Astrocyte of the cerebellum (primary cell): ENCODE measurements at regions not wholly inside any gene's neighbourhood (a gene's known extent, or its start where the extent isn't known, plus 50 kb on each side); places are given as distances from the start of the nearest gene placed in this dataset.

Experiments
- DNase-seq: peaks from one replicate; pipeline ENCODE4 v3.0.0-alpha.2; 2011; ENCODE audit warnings: low read depth
- H3K4me3 ChIP-seq: 2 replicates; pipeline ENCODE4 v1.5.1; 2011; ENCODE audit warnings: mild to moderate bottlenecking, low read depth, low read length, moderate library complexity
- CTCF ChIP-seq: IDR thresholded peaks from 2 replicates; pipeline ENCODE4 v1.5.1; 2012; ENCODE audit warnings: low read length, low read depth, moderate library complexity, mild to moderate bottlenecking; ENCODE audit errors: missing control alignments
- in situ Hi-C: cut with HindIII; loops from 2 replicates; pipeline ENCODE4 v1.10.0; 2017; ENCODE audit warnings: low sequenced_read_pairs

GRCh38 chr1:222068101-222068500 is 326.2 kb upstream of the DUSP10 start:
- in situ Hi-C loops, result no loop called here
- H3K4me3 ChIP-seq, result no peak overlapping the region
- no peak for DNase-seq
- TF ChIP-seq CTCF, result no peak

- in situ Hi-C loops, result no loop called here
- TF ChIP-seq CTCF, result no peak
- H3K4me3 ChIP-seq, result no peak overlapping the region
- no peak for DNase-seq
Measured at GRCh38 chr1:222066539-222066938, 324.6 kb upstream of the DUSP10 start.

GRCh38 chr1:222065234-222065633 is 323.3 kb upstream of the DUSP10 start:
- H3K4me3 ChIP-seq, result no peak overlapping the region
- no peak for DNase-seq
- in situ Hi-C loops, result no loop called here
- no peak for TF ChIP-seq CTCF

- in situ Hi-C loops, result no loop called here
- peak; percentile 50 for DNase-seq
- no peak for TF ChIP-seq CTCF
- H3K4me3 ChIP-seq, result no peak overlapping the region
Measured at GRCh38 chr1:222064388-222065211, 322.7 kb upstream of the DUSP10 start.

- DNase-seq, result no peak
- in situ Hi-C loops, result no loop called here
- TF ChIP-seq CTCF, result no peak
- H3K4me3 ChIP-seq, result no peak overlapping the region
Measured at GRCh38 chr1:222062640-222063039, 320.8 kb upstream of the DUSP10 start.

GRCh38 chr1:222061711-222062359 is 319.9 kb upstream of the DUSP10 start:
- no peak for TF ChIP-seq CTCF
- no peak overlapping the region for H3K4me3 ChIP-seq
- in situ Hi-C loops, result no loop called here
- no peak for DNase-seq
